Tibial nerve (tissue), 4 donors: ENCODE measurements at regions not wholly inside any gene's neighbourhood (a gene's known extent, or its start where the extent isn't known, plus 50 kb on each side); places are given as distances from the start of the nearest gene placed in this dataset.

ENCODE experiments used
- DNase-seq, 2 donors: peaks; one replicate each; pipeline ENCODE4 v3.0.0-alpha.2; 2019; ENCODE audit warnings: low spot score in 2 of 2
- H3K27ac ChIP-seq, 4 donors: fragments of 200-600 bp; sonication (generic) in 3 of 4; one replicate each; pipeline ENCODE4 v1.5.1; 2017 to 2019; ENCODE audit warnings: mild to moderate bottlenecking in 1 of 4
- H3K27me3 ChIP-seq, 2 donors: fragments of 200-600 bp; sonication (generic) in 1 of 2; one replicate each; pipeline versions ENCODE4 v1.5.1 to v1.6.0; 2017 to 2019
- H3K36me3 ChIP-seq, 3 donors: fragments of 200-600 bp; sonication (generic); one replicate each; pipeline ENCODE4 v1.5.1; 2018 to 2019
- H3K4me1 ChIP-seq, 4 donors: fragments of 200-600 bp; sonication (generic) in 3 of 4; one replicate each; pipeline ENCODE4 v1.5.1; 2017 to 2019
- H3K4me3 ChIP-seq, 4 donors: fragments of 200-600 bp; sonication (generic) in 3 of 4; one replicate each; pipeline ENCODE4 v1.5.1; 2017 to 2019; ENCODE audit warnings: mild to moderate bottlenecking in 1 of 4, moderate library complexity in 1 of 4
- H3K9me3 ChIP-seq, 4 donors: fragments of 200-600 bp; sonication (generic) in 3 of 4; one replicate each; pipeline ENCODE4 v1.5.1; 2017 to 2019
- EP300 ChIP-seq, 2 donors: sonication (generic); formaldehyde crosslinking; IDR thresholded peaks; one replicate each; pipeline ENCODE4 v1.6.1; 2017; ENCODE audit warnings: antibody characterized with exemption in 2 of 2, mild to moderate bottlenecking in 1 of 2
- POLR2A ChIP-seq, 2 donors: fragments of 450-650 bp; IDR thresholded peaks; one replicate each; pipeline ENCODE4 v1.6.1; 2017; ENCODE audit warnings: antibody characterized with exemption in 2 of 2, mild to moderate bottlenecking in 2 of 2, moderate library complexity in 2 of 2
- WGBS, 2 donors: methylation state at CpG; one replicate each; pipeline ENCODE4 v1.1.5; 2018; 5-methylcytosine and 5-hydroxymethylcytosine counted together
- TF ChIP-seq, protein P1 (sequence below), 5 experiments: fragments of 200-600 bp in 3 of 5; fragments of 450-650 bp in 2 of 5; sonication (generic) in 3 of 5; IDR thresholded peaks; one replicate each; pipeline ENCODE4 v1.5.1; 2016 to 2019; ENCODE audit warnings: antibody characterized with exemption in 5 of 5, mild to moderate bottlenecking in 3 of 5, moderate library complexity in 2 of 5

DNA sequence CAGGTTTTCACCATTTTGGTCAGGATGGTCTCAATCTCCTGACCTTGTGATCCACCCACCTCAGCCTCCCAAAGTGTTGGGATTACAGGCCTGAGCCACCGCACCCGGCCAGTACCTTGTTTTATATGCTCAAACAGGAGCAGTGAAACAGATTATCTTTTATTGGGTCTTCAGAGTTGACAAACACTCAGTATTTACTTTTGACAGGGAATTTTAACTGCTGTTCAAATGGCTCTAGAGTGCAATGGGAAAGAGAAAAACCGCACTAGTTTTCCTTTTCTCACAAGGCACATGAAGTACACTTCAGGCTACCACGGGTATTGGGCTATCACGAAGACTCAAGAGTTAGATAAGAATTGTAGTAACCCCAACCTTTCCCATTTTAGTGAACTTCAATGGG lies 471.9 kb upstream of the DAB2 start:
- Histone ChIP-seq H3K36me3 (no peaks in the 10 kb centered on the region), H3K9me3 (no peaks in the 10 kb centered on the region), H3K4me3 (no peak overlapping the region), H3K27ac (no peak overlapping the region), H3K4me1 (no peaks in the 10 kb centered on the region), H3K27me3 (no peaks in the 10 kb centered on the region)
- 77 to 80% methylated on average over 5 of the region's 5 CpGs for WGBS, 2 donors
- no peak for TF ChIP-seq EP300 (IDR thresholded peaks at IDR 0.05)
- TF ChIP-seq, protein P1, sequence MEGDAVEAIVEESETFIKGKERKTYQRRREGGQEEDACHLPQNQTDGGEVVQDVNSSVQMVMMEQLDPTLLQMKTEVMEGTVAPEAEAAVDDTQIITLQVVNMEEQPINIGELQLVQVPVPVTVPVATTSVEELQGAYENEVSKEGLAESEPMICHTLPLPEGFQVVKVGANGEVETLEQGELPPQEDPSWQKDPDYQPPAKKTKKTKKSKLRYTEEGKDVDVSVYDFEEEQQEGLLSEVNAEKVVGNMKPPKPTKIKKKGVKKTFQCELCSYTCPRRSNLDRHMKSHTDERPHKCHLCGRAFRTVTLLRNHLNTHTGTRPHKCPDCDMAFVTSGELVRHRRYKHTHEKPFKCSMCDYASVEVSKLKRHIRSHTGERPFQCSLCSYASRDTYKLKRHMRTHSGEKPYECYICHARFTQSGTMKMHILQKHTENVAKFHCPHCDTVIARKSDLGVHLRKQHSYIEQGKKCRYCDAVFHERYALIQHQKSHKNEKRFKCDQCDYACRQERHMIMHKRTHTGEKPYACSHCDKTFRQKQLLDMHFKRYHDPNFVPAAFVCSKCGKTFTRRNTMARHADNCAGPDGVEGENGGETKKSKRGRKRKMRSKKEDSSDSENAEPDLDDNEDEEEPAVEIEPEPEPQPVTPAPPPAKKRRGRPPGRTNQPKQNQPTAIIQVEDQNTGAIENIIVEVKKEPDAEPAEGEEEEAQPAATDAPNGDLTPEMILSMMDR (IDR thresholded peaks at IDR 0.05): no peak
- no peak for TF ChIP-seq POLR2A (IDR thresholded peaks at IDR 0.05)
- DNase-seq: no peak

DNA sequence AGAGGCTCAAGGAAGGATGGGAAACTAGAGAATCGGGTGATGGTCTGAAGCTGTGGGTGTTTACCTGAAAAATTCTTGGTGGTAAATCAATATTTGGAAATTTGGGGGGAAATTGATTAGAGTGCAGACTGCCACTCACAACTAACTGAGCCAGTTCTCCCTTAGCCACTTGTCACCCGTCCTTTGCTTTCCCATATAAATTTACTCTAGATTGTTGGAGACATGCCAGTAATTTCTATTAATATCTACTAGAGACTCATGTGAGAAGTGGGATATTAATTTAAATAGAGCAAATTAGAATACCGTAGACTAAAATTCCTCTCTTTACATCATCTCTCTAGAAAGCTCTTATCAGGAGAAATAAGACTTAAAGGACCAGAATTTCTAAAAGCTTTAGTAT lies 471.3 kb upstream of the DAB2 start:
- Histone ChIP-seq H3K4me3 (no peak overlapping the region), H3K36me3 (no peaks in the 10 kb centered on the region), H3K27ac (no peak overlapping the region), H3K4me1 (no peaks in the 10 kb centered on the region), H3K27me3 (no peaks in the 10 kb centered on the region), H3K9me3 (no peaks in the 10 kb centered on the region)
- 83 to 84% methylated on average over 3 of the region's 3 CpGs for WGBS, 2 donors
- TF ChIP-seq POLR2A (IDR thresholded peaks at IDR 0.05): no peak
- TF ChIP-seq, protein P1 (IDR thresholded peaks at IDR 0.05): no peak
- no peak for TF ChIP-seq EP300 (IDR thresholded peaks at IDR 0.05)
- DNase-seq: no peak

DNA sequence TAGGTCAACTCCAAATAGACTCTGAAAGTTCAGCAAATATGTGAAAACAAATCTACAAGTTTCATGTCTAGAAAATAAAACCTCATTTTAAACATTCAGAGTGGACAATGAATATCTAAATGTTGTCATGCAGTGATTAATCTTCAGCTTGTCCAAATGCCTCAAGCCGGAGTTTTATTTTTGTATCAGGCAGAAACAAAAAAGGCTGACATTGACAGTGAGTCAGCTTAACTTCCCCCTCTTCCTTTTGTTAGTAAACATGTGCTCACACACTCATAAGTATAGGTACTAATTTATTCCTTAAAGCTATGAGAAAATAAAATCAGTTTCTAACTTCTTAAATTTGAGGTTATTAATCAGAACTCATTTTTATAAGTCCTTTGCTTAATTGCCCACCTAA lies 467.9 kb upstream of the DAB2 start:
- 22 to 45% methylated on average over 1 of the region's 1 CpG for WGBS, 2 donors
- Histone ChIP-seq H3K36me3 (no peaks in the 10 kb centered on the region), H3K27me3 (no peaks in the 10 kb centered on the region), H3K4me1 (no peaks in the 10 kb centered on the region), H3K9me3 (no peaks in the 10 kb centered on the region), H3K4me3 (no peak overlapping the region), H3K27ac (no peak overlapping the region)
- TF ChIP-seq EP300 (IDR thresholded peaks at IDR 0.05) (no peak), POLR2A (IDR thresholded peaks at IDR 0.05) (no peak)
- TF ChIP-seq, protein P1 (IDR thresholded peaks at IDR 0.05): no peak
- no peak for DNase-seq

DNA sequence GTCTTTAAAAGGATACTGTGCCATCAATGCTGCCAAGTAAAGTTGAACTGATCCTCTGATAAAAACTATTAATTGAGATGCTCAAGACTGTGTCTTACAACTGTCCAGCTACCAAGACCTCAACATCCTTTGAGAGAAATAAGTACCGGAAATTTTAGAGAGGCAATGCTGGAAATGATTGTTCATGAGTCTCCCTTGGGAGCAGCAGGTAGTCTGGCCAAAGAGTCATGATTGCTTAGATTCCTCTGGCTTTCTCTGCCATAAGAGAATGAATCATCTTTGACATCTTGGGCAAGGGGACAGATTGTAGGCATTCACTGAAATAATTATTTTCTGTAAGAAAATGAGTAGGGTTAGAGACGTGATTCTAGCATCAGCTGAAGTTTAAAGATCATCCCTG lies 466.6 kb upstream of the DAB2 start:
- TF ChIP-seq, protein P1 (IDR thresholded peaks at IDR 0.05): no peak
- no peak for TF ChIP-seq POLR2A (IDR thresholded peaks at IDR 0.05)
- peak in 1 of 2 donors; percentile 40 for TF ChIP-seq EP300 (IDR thresholded peaks at IDR 0.05)

DNA sequence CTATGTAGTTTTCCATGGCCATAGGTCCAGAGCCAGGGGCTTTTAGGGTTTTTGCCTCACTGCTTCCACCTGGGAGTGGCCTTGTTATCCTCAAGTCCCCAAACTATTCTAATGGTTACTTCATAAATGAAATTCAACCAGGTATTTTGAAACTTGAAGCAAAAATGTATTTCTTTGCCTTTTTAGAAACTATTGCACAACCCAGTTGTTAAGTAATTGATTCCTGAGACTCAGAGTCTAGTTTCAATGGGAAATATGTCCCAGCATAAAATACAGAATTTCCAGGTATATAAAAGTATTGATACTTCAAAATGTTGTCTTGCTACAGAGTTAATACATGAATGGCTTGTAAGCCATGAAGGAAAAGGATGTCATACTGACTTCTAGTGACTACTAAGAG lies 456.2 kb upstream of the DAB2 start:
- Histone ChIP-seq H3K36me3 (no peaks in the 10 kb centered on the region), H3K9me3 (no peaks in the 10 kb centered on the region), H3K27ac (no peak overlapping the region), H3K27me3 (no peaks in the 10 kb centered on the region), H3K4me1 (no peaks in the 10 kb centered on the region), H3K4me3 (no peak overlapping the region)
- DNase-seq: no peak
- TF ChIP-seq EP300 (IDR thresholded peaks at IDR 0.05): no peak

More for the DNA sequence above, 466.6 kb upstream of the DAB2 start:
- DNase-seq: no peak
- Histone ChIP-seq H3K4me3 (no peak overlapping the region), H3K27me3 (no peaks in the 10 kb centered on the region), H3K36me3 (no peaks in the 10 kb centered on the region), H3K27ac (peak overlapping the region in 1 of 4 donors; percentile 31), H3K4me1 (no peaks in the 10 kb centered on the region), H3K9me3 (peaks cover 0 to 3% (median 2%) of the 10 kb centered on the region in 4 donors)
- 62 to 64% methylated on average over 2 of the region's 2 CpGs for WGBS, 2 donors

DNA sequence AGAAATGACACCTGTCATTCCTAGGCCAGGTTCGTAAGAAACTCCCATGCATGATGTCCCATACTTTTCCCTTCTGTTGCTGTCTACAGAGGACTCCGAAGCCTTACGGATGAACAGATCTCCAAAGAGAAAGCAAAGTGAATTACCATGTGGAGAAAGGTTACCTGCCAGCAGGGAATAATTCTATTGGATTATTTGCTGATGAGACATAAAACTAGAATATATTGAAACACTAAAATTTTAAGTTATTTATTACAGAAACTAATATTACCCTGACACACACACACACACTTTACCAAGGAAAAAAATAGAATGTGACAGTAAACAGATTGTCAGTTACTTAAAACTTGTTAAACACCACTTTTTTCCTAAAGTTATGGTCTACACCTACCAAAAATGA lies 452.7 kb upstream of the DAB2 start:
- H3K4me1 ChIP-seq: no peaks in the 10 kb centered on the region
- WGBS, 2 donors: 95% methylated on average over 3 of the region's 3 CpGs
- H3K36me3 ChIP-seq: no peaks in the 10 kb centered on the region
- TF ChIP-seq POLR2A (IDR thresholded peaks at IDR 0.05) (no peak), EP300 (IDR thresholded peaks at IDR 0.05) (no peak)
- TF ChIP-seq, protein P1 (IDR thresholded peaks at IDR 0.05): no peak
- no peak overlapping the region for H3K27ac ChIP-seq
- H3K9me3 ChIP-seq: no peaks in the 10 kb centered on the region
- no peak for DNase-seq
- H3K4me3 ChIP-seq: no peak overlapping the region
- no peaks in the 10 kb centered on the region for H3K27me3 ChIP-seq
